ENCODE measurements at regions not wholly inside any gene's neighbourhood (a gene's known extent, or its start where the extent isn't known, plus 50 kb on each side); places are given as distances from the start of the nearest gene placed in this dataset.

- no peak for DNase-seq
Observed at GRCh38 chr3:147864754-147865354, 455.7 kb downstream of the ZIC1 start.

DNA sequence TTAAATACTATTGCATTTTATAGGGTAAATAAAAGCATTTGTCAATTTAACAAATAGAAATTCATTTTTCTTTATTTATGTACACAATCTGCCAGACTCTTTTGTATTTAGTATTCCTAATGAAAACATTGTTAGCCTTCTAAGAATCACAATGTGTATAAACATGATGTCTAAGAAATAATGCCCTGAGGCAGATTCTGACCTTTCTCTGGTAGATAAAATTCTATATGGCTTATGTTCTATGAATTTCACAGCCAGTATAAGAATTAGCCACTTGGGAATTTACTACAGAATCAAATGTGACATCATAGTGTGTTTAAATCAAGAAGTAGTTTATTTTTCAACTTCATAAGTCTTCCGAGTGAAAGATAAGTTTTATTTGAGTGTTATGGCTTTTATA lies 457.4 kb downstream of the ZIC1 start:
- DNase-seq: no peak

- no peak for DNase-seq
Observed at GRCh38 chr3:147872568-147872967, 463.4 kb downstream of the ZIC1 start.

DNA sequence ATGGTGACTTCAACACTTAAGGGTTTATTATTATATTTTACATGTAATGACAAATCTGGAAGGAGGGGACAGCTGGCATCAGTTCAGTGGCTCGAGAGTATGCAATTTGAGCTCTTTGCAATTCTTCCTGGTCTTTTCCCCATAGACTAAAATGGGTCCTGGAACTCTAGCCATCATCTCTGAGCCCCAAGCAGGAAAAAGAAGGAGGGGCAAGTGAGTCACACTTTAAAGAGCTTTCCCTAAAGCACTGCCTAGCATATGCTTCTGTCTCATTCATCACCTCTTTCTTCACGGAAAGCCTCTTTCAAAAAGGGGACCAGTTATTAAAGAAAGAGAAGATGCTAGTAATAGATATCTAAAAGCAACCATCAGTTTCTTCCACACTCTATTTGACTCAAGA lies 466.3 kb downstream of the ZIC1 start:
- DNase-seq: no peak

DNA sequence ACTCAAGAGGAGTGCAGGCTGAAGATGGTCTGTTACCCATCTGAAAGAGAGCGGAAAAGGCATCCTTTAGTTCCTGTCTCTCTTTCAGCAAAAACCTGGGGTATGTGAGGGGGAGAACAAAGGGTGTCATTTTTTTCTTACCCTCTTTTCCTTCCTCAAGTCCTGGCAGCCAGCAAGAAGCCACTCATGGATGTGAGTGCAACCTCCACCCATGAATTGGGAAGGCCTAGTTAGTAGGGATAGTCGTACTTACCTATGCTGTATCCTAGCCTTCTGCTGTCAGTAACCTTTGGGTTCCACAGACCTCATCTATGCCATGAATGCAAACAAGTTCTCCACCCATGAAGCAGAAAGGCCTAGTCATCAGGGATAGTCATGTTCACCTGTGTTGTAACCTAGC lies 472.8 kb downstream of the ZIC1 start:
- DNase-seq: no peak

DNA sequence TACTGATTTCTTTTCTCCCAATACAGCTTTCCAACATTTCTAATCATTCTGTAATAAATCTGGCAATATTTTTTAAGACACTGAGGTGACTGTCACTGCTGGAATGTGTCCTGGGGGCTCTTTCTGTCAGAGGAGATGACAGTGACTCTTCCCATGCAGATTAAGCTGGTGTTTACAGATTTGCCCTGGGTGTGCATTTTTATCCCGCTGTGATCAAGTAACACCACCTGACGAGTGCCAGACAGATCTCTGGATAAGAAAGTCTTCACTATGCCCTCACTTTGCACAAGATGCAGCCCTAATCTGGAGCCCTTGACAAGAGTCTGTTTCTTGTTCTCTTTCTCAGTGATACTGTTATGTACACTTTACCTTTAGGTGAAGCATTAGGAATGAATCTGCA lies 477.7 kb downstream of the ZIC1 start:
- DNase-seq: no peak

GRCh38 chr3:147887797-147888196 lies 478.6 kb downstream of the ZIC1 start:
- no peak for DNase-seq

DNA sequence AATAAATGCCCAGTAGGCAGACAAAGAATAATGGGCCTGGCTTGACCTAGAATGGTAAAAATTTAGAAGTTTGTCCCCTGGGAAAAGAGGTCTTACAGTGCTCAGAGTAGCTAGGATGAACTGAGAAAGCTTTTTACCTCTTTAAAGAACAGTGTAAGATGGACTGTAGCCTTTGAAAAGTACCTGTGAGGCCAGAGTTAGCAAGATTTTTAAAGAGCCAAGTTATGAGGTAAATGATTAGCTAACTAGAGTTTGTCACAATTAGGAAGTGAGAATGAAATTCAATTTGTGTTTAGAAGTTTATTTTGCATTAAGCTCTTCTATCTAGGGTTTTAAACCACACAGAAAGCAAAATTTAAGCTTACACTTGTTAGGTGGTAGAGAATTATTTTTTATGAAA lies 480.9 kb downstream of the ZIC1 start:
- DNase-seq: no peak

- no peak for DNase-seq
Observed at GRCh38 chr3:147895509-147895908, 486.3 kb downstream of the ZIC1 start.

DNA sequence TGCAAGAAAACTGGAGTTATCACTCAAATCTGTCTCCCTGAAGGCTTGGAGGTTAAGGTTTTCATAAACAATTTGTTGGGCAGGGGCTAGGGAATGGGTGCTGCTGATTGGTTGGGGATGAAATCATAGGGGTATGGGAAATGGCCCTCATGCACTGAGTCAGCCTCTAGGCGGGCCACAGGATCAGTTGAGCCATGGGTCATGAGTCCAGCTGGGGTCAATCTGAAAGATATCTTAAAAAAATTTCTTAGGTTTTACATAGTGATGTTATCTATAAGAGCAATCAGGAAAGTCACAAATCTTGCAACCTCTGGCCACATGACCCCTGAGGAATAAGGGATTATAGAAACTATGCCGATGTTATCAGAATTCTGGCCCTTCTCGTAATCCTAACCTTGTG lies 491.7 kb downstream of the ZIC1 start:
- no peak for DNase-seq

DNA sequence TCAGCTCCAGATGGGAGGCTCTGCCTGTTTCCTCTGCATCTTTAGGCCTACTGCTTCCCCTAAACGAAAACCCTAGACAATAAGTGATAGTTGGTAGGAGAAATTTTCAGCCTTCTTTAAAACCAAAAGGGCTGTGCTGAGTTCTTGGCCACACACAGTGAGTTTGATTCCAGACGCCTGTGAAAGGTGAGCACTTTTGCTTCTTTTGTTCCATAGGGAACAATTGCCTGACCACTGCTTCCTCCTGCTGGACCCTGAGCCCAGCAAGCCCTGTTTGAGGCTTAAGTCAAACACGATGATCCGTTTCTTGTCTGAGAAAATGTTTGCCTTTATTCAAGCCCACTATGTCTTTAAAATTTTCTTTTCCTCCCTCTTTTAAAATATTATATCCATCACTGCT lies 493.9 kb downstream of the ZIC1 start:
- DNase-seq: no peak

GRCh38 chr3:147904421-147904820 lies 495.3 kb downstream of the ZIC1 start:
- DNase-seq: no peak

- no peak for DNase-seq
Observed at GRCh38 chr3:147906285-147906684, 497.1 kb downstream of the ZIC1 start.

- DNase-seq: no peak
Observed at GRCh38 chr3:147914532-147914931, 505.4 kb downstream of the ZIC1 start.

DNA sequence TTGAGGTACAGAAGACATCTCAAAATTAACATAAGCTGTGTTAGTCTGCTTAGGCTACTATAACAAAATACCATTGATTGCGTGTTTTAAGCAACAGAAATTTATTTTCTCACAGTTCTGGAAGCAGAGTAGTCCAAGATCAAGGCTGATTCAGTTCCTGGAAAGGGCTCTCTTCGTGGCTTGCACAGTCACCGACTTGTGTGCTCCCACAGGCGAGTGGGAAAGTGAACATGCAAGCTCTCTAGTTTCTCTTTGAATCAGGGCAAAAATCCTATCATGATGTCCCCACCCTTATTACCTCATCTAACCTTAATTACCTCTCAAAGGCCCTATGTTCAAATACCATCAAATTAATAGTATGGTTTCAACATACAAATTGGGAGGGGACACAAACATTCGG lies 505.9 kb downstream of the ZIC1 start:
- no peak for DNase-seq

DNA sequence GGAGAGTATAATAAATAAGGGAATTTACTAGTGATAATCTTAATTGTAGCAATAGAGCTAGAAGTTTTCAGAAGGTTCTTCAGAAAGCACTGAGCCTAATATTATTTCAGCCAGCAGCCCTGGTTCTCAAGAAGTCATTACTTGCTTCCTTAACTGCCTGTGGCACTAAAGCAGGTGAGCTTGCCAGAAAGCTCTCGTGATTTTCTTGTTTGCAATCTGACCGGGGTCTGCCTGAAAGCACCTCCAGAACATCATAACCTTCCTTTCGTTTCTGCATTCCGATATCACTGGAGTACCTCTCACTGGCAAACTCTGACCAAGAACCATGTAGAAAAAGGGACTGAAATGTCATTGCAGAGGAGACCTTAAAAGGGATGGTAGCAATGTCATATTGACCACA lies 510.3 kb downstream of the ZIC1 start:
- DNase-seq: no peak

DNA sequence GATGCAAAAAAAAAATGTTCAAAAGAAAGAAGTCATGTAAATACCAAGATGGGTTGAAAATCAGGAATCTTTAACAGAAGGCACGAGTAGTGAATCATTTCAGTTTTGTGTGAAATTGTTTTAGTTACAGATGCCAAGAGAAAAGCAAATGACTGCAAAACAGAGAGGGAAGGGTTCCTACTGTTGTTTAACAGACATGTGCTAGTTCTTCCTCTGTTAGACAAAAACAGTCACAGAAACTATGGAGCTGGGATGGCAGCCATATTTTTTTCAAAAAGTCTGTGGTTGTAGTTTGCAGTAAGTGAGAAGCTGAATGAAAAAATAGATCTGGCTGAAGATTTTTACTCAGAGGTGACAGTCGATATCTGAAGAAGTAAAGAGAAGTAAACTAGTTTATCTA lies 511.9 kb downstream of the ZIC1 start:
- no peak for DNase-seq

GRCh38 chr3:147924755-147925154 lies 515.6 kb downstream of the ZIC1 start:
- no peak for DNase-seq

DNA sequence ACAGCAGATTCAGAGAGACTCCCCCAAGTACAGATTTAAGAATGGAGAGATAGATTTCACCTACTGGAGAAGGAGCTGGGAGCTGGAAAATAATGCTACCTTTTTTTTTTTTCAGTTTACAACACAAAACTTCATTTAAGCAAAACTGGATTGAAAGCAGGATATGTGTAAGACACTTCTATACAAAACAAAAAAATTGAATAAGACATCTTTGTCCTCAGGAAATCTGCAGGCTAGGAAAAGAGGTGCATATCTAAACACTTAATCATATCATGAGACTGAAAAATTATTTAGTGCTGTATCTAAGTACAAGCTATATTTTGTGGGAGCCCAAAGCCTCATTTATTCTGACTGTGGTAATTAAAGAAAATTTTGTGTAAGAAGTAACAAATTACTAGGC lies 516.1 kb downstream of the ZIC1 start:
- no peak for DNase-seq

- DNase-seq: no peak
Observed at GRCh38 chr3:147930232-147930807, 521.2 kb downstream of the ZIC1 start.

- no peak for DNase-seq
Observed at GRCh38 chr3:147934451-147935180, 525.5 kb downstream of the ZIC1 start.

GRCh38 chr3:147937341-147937740 lies 528.2 kb downstream of the ZIC1 start:
- DNase-seq: no peak

- DNase-seq: no peak
Observed at GRCh38 chr3:147937891-147938290, 528.7 kb downstream of the ZIC1 start.

DNA sequence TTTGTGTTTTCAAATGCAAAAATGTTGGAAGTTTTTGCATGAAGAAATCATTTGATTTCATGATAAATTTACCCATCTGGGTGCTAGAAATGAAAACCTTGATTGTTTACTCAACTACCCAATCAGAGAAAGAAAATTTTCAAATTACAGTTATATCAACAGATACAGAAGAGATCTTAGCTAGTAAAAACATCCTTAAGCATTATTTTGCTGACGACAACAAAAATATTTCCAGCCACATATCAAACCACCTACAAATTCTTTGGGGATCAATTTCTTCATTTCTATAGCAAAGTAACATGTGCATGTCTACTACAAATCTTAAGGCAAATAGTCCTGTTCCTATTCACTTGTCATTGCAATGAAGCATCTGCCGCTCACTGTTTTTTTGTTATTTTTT lies 530.3 kb downstream of the ZIC1 start:
- DNase-seq: no peak

GRCh38 chr3:147939839-147940238 lies 530.7 kb downstream of the ZIC1 start:
- no peak for DNase-seq

Measured in inflammatory macrophage (primary cell).